ENCODE measurements at regions not wholly inside any gene's neighbourhood (a gene's known extent, or its start where the extent isn't known, plus 50 kb on each side); places are given as distances from the start of the nearest gene placed in this dataset.
A peak's percentile ranks its signal among the peaks of the same experiment; 100 is the strongest.

GRCh38 chr4:8771666-8772065 is 100.0 kb downstream of the HMX1 start:
- no peak for DNase-seq (ENCODE audit: low read depth in 1 of 2, low spot score in 1 of 2)
- in situ Hi-C loops (cut with HindIII; ENCODE audit: low pct_unique_long_range_greater_than_20kb, low sequenced_read_pairs), result no loop called here
- TF ChIP-seq JUND (IDR thresholded peaks at IDR 0.05; ENCODE audit: low read depth), result no peak

- no peak for TF ChIP-seq JUND (IDR thresholded peaks at IDR 0.05; ENCODE audit: low read depth)
- in situ Hi-C loops (cut with HindIII; ENCODE audit: low pct_unique_long_range_greater_than_20kb, low sequenced_read_pairs), result no loop called here
- no peak for DNase-seq (ENCODE audit: low read depth in 1 of 2, low spot score in 1 of 2)
Observed at GRCh38 chr4:8771258-8771590, 100.4 kb downstream of the HMX1 start.

GRCh38 chr4:8770518-8771257 is 101.0 kb downstream of the HMX1 start:
- in situ Hi-C loops (cut with HindIII; ENCODE audit: low pct_unique_long_range_greater_than_20kb, low sequenced_read_pairs), result no loop called here
- no peak for TF ChIP-seq JUND (IDR thresholded peaks at IDR 0.05; ENCODE audit: low read depth)
- DNase-seq (ENCODE audit: low read depth in 1 of 2, low spot score in 1 of 2), result no peak

- DNase-seq (ENCODE audit: low read depth in 1 of 2, low spot score in 1 of 2), result peak in 1 of 2 experiments; percentile 7
- in situ Hi-C loops (cut with HindIII; ENCODE audit: low pct_unique_long_range_greater_than_20kb, low sequenced_read_pairs), result no loop called here
- no peak for TF ChIP-seq JUND (IDR thresholded peaks at IDR 0.05; ENCODE audit: low read depth)
Observed at GRCh38 chr4:8769645-8770517, 101.8 kb downstream of the HMX1 start.

- in situ Hi-C loops (cut with HindIII; ENCODE audit: low pct_unique_long_range_greater_than_20kb, low sequenced_read_pairs), result no loop called here
- TF ChIP-seq JUND (IDR thresholded peaks at IDR 0.05; ENCODE audit: low read depth), result no peak
- DNase-seq (ENCODE audit: low read depth in 1 of 2, low spot score in 1 of 2), result no peak
Observed at GRCh38 chr4:8768357-8768999, 103.2 kb downstream of the HMX1 start.

- TF ChIP-seq JUND (IDR thresholded peaks at IDR 0.05; ENCODE audit: low read depth), result no peak
- in situ Hi-C loops (cut with HindIII; ENCODE audit: low pct_unique_long_range_greater_than_20kb, low sequenced_read_pairs), result no loop called here
- no peak for DNase-seq (ENCODE audit: low read depth in 1 of 2, low spot score in 1 of 2)
Observed at GRCh38 chr4:8766610-8767009, 105.0 kb downstream of the HMX1 start.

GRCh38 chr4:8765631-8766590 is 105.7 kb downstream of the HMX1 start:
- in situ Hi-C loops (cut with HindIII; ENCODE audit: low pct_unique_long_range_greater_than_20kb, low sequenced_read_pairs), result no loop called here
- TF ChIP-seq JUND (IDR thresholded peaks at IDR 0.05; ENCODE audit: low read depth), result no peak
- no peak for DNase-seq (ENCODE audit: low read depth in 1 of 2, low spot score in 1 of 2)

- no peak for DNase-seq (ENCODE audit: low read depth in 1 of 2, low spot score in 1 of 2)
- in situ Hi-C loops (cut with HindIII; ENCODE audit: low pct_unique_long_range_greater_than_20kb, low sequenced_read_pairs), result no loop called here
Observed at GRCh38 chr4:8765084-8765483, 106.6 kb downstream of the HMX1 start.

GRCh38 chr4:8763966-8764901 is 107.4 kb downstream of the HMX1 start:
- in situ Hi-C loops (cut with HindIII; ENCODE audit: low pct_unique_long_range_greater_than_20kb, low sequenced_read_pairs), result no loop called here
- no peak for TF ChIP-seq JUND (IDR thresholded peaks at IDR 0.05; ENCODE audit: low read depth)
- no peak for DNase-seq (ENCODE audit: low read depth in 1 of 2, low spot score in 1 of 2)

More at GRCh38 chr4:8765084-8765483, 106.6 kb downstream of the HMX1 start:
- no peak for TF ChIP-seq JUND (IDR thresholded peaks at IDR 0.05; ENCODE audit: low read depth)

GRCh38 chr4:8762951-8763735 is 108.5 kb downstream of the HMX1 start:
- DNase-seq (ENCODE audit: low read depth in 1 of 2, low spot score in 1 of 2), result no peak
- in situ Hi-C loops (cut with HindIII; ENCODE audit: low pct_unique_long_range_greater_than_20kb, low sequenced_read_pairs), result no loop called here
- no peak for TF ChIP-seq JUND (IDR thresholded peaks at IDR 0.05; ENCODE audit: low read depth)

All from T47D (cell line).